ENCODE measurements at regions not wholly inside any gene's neighbourhood (a gene's known extent, or its start where the extent isn't known, plus 50 kb on each side); places are given as distances from the start of the nearest gene placed in this dataset.
"Not testable (repeated sequence)": the region's sequence is repeated elsewhere in the genome, so short reads cannot be mapped to it uniquely, and the experiment has no call there.

- intact Hi-C loops (cut with DNase I; ENCODE audit: low total_unique reads) = no loop called here
- H3K27me3 ChIP-seq = no peaks in the 10 kb centered on the region
- no peak for TF ChIP-seq EP300 (IDR thresholded peaks at IDR 0.05; ENCODE audit: low read depth)
- TF ChIP-seq POLR2AphosphoS5 (IDR thresholded peaks at IDR 0.05) = no peak
- TF ChIP-seq POLR2A (IDR thresholded peaks at IDR 0.05) = no peak
- no peak for TF ChIP-seq CTCF (IDR thresholded peaks at IDR 0.05)
- in situ Hi-C loops (cut with MboI; ENCODE audit: low pct_ligation_motif_present in 1 of 4, low pct_unique_long_range_greater_than_20kb in 1 of 4, low sequenced_read_pairs in 3 of 4) = no loop called here
- DNase-seq = no peak
- H3K9me3 ChIP-seq = no peaks in the 10 kb centered on the region
- no peak overlapping the region for H3K27ac ChIP-seq
- H3K36me3 ChIP-seq = no peaks in the 10 kb centered on the region
- 80 to 89% methylated on average over 2 to 6 of the region's 6 CpGs for WGBS, 2 donors (ENCODE audit: low coverage in 1 of 2)
- H3K4me1 ChIP-seq = peaks cover 0 to 6% (median 0%) of the 10 kb centered on the region in 4 donors
- no peak overlapping the region for H3K4me3 ChIP-seq
These were observed 55.3 kb upstream of the PRR5 start for GRCh38 chr22:44646668-44647067.

GRCh38 chr22:44646141-44646540 is 55.9 kb upstream of the PRR5 start:
- no peak for DNase-seq
- Histone ChIP-seq H3K36me3 (no peaks in the 10 kb centered on the region), H3K27me3 (no peaks in the 10 kb centered on the region), H3K4me1 (peaks cover 0 to 6% (median 0%) of the 10 kb centered on the region in 4 donors), H3K4me3 (no peak overlapping the region), H3K27ac (no peak overlapping the region), H3K9me3 (no peaks in the 10 kb centered on the region)
- TF ChIP-seq POLR2AphosphoS5 (IDR thresholded peaks at IDR 0.05) = no peak
- TF ChIP-seq CTCF (IDR thresholded peaks at IDR 0.05) = no peak
- no peak for TF ChIP-seq EP300 (IDR thresholded peaks at IDR 0.05; ENCODE audit: low read depth)
- TF ChIP-seq POLR2A (IDR thresholded peaks at IDR 0.05) = no peak
- intact Hi-C loops (cut with DNase I; ENCODE audit: low total_unique reads) = no loop called here
- in situ Hi-C loops (cut with MboI; ENCODE audit: low pct_ligation_motif_present in 1 of 4, low pct_unique_long_range_greater_than_20kb in 1 of 4, low sequenced_read_pairs in 3 of 4) = no loop called here
- WGBS, 2 donors (ENCODE audit: low coverage in 1 of 2) = 81% methylated on average over 13 of the region's 13 CpGs; no CpG with 5 or more reads in 1 of the 2 donors

- in situ Hi-C loops (cut with MboI; ENCODE audit: low pct_ligation_motif_present in 1 of 4, low pct_unique_long_range_greater_than_20kb in 1 of 4, low sequenced_read_pairs in 3 of 4) (no loop called here), intact Hi-C loops (cut with DNase I; ENCODE audit: low total_unique reads) (no loop called here)
- H3K27ac ChIP-seq = no peak overlapping the region
- no peak for DNase-seq
- TF ChIP-seq POLR2AphosphoS5 (IDR thresholded peaks at IDR 0.05) (no peak), EP300 (IDR thresholded peaks at IDR 0.05; ENCODE audit: low read depth) (no peak)
- no peak overlapping the region for H3K4me3 ChIP-seq
- H3K4me1 ChIP-seq = peaks cover 0 to 6% (median 0%) of the 10 kb centered on the region in 4 donors
- H3K9me3 ChIP-seq = no peaks in the 10 kb centered on the region
- H3K27me3 ChIP-seq = no peaks in the 10 kb centered on the region
- no peaks in the 10 kb centered on the region for H3K36me3 ChIP-seq
- 82% methylated on average over 11 of the region's 11 CpGs; no CpG with 5 or more reads in 1 of the 2 donors for WGBS, 2 donors (ENCODE audit: low coverage in 1 of 2)
These were observed 56.5 kb upstream of the PRR5 start for GRCh38 chr22:44645531-44645930.

GRCh38 chr22:44645083-44645482 is 56.9 kb upstream of the PRR5 start:
- H3K36me3 ChIP-seq = no peaks in the 10 kb centered on the region

GRCh38 chr22:44643526-44644101 is 58.4 kb upstream of the PRR5 start:
- 85% methylated on average over 7 to 19 of the region's 19 CpGs for whole genome bisulfite sequencing, 2 donors (ENCODE audit: low coverage in 1 of 2)
- H3K27me3 ChIP-seq; H3K27ac ChIP-seq; H3K4me3 ChIP-seq; H3K9me3 ChIP-seq; H3K36me3 ChIP-seq; DNase-seq; intact Hi-C loops (cut with DNase I; ENCODE audit: low total_unique reads); in situ Hi-C loops (cut with MboI; ENCODE audit: low pct_ligation_motif_present in 1 of 4, low pct_unique_long_range_greater_than_20kb in 1 of 4, low sequenced_read_pairs in 3 of 4): not testable (repeated sequence)
- H3K4me1 ChIP-seq = peaks cover 0 to 12% (median 0%) of the 10 kb centered on the region in 4 donors

More at GRCh38 chr22:44645083-44645482, 56.9 kb upstream of the PRR5 start:
- H3K27me3 ChIP-seq = no peaks in the 10 kb centered on the region
- no peak for DNase-seq
- WGBS, 2 donors (ENCODE audit: low coverage in 1 of 2) = 43 to 51% methylated on average over 4 of the region's 4 CpGs
- no peaks in the 10 kb centered on the region for H3K9me3 ChIP-seq
- H3K27ac ChIP-seq = no peak overlapping the region
- intact Hi-C loops (cut with DNase I; ENCODE audit: low total_unique reads) (no loop called here), in situ Hi-C loops (cut with MboI; ENCODE audit: low pct_ligation_motif_present in 1 of 4, low pct_unique_long_range_greater_than_20kb in 1 of 4, low sequenced_read_pairs in 3 of 4) (no loop called here)
- peaks cover 0 to 9% (median 0%) of the 10 kb centered on the region in 4 donors for H3K4me1 ChIP-seq
- TF ChIP-seq EP300 (IDR thresholded peaks at IDR 0.05; ENCODE audit: low read depth) = no peak
- TF ChIP-seq POLR2A (IDR thresholded peaks at IDR 0.05) = no peak
- TF ChIP-seq POLR2AphosphoS5 (IDR thresholded peaks at IDR 0.05) = no peak
- TF ChIP-seq CTCF (IDR thresholded peaks at IDR 0.05) = no peak
- no peak overlapping the region for H3K4me3 ChIP-seq

Measured in transverse colon (tissue), 4 donors.